H1 (cell line): ENCODE measurements at regions not wholly inside any gene's neighbourhood (a gene's known extent, or its start where the extent isn't known, plus 50 kb on each side); places are given as distances from the start of the nearest gene placed in this dataset.

Experiments used
- CTCF ChIA-PET: fragments of 300-600 bp; sonication (Branson Sonifier 250); formaldehyde crosslinking; loops from one replicate; lab custom pipeline; 2021; ENCODE audit not compliant: partially characterized antibody; lab: Charles Lee
- POLR2A ChIA-PET: fragments of 300-600 bp; sonication (Branson Sonifier 250); formaldehyde crosslinking; loops from one replicate; lab custom pipeline; 2021; ENCODE audit warnings: inconsistent platforms; ENCODE audit not compliant: partially characterized antibody; lab: Charles Lee
- DNase-seq, 2 experiments: peaks; one replicate each; pipeline versions ENCODE4 v3.0.0 to v3.0.0-alpha.2; 2010 to 2022; ENCODE audit warnings: low spot score in 2 of 2, low read depth in 1 of 2, mixed read lengths in 1 of 2
- FAIRE-seq: peaks from 2 replicates; lab custom pipeline; 2011; peaks lifted over from hg19 to GRCh38; lab: Jason Lieb, UNC
- H2AFZ ChIP-seq: 2 replicates; pipeline ENCODE4 v1.8.1; 2012; ENCODE audit warnings: low read length, inconsistent platforms
- H2AK5ac ChIP-seq: 2 replicates; pipeline ENCODE4 v1.6.1; 2013; ENCODE audit warnings: low read depth, low read length
- H2BK120ac ChIP-seq: replicated peaks from 2 replicates; pipeline ENCODE3; 2013; ENCODE audit warnings: low read depth, low read length, inconsistent platforms
- H2BK12ac ChIP-seq: 2 replicates; pipeline ENCODE4 v1.6.1; 2013; ENCODE audit warnings: low read depth, low read length
- H2BK15ac ChIP-seq: 2 replicates; pipeline ENCODE4 v1.6.1; 2013; ENCODE audit warnings: low read length
- H2BK20ac ChIP-seq: 2 replicates; pipeline ENCODE4 v1.6.1; 2013; ENCODE audit warnings: low read length
- H2BK5ac ChIP-seq: 2 replicates; pipeline ENCODE4 v1.6.1; 2013; ENCODE audit warnings: low read depth, low read length
- H3K14ac ChIP-seq: 2 replicates; pipeline ENCODE4 v1.6.1; 2013; ENCODE audit warnings: inconsistent platforms; ENCODE audit not compliant: insufficient read length
- H3K18ac ChIP-seq: 2 replicates; pipeline ENCODE4 v1.6.1; 2013; ENCODE audit warnings: low read length; ENCODE audit errors: extremely low read depth
- H3K23ac ChIP-seq: 2 replicates; pipeline ENCODE4 v1.6.1; 2013; ENCODE audit warnings: inconsistent platforms; ENCODE audit not compliant: insufficient read length
- H3K23me2 ChIP-seq: 2 replicates; pipeline ENCODE4 v1.6.1; 2013; ENCODE audit warnings: low read depth, low read length
- H3K27ac ChIP-seq: 2 replicates; pipeline ENCODE4 v1.6.1; 2011; ENCODE audit warnings: low read depth, low read length, inconsistent platforms
- H3K27me3 ChIP-seq, 4 experiments: replicated peaks in 1 of 4; 1 replicate in 1 of 4; 2 replicates in 3 of 4; pipeline versions ENCODE4 v1.6.1 to v1.8.1; 2011 to 2013; ENCODE audit warnings: low read length in 3 of 4, mild to moderate bottlenecking in 3 of 4, inconsistent platforms in 2 of 4, mixed read lengths in 2 of 4, moderate library complexity in 1 of 4; ENCODE audit not compliant: control insufficient read depth in 3 of 4, insufficient read depth in 3 of 4; ENCODE audit errors: extremely low read depth in 1 of 4
- H3K36me3 ChIP-seq, 4 experiments: 2 replicates each; pipeline versions ENCODE4 v1.6.1 to v1.8.1; 2011 to 2013; ENCODE audit warnings: mild to moderate bottlenecking in 4 of 4, low read length in 3 of 4, moderate library complexity in 2 of 4, control low read depth in 1 of 4, inconsistent platforms in 1 of 4; ENCODE audit not compliant: insufficient read depth in 4 of 4, control insufficient read depth in 2 of 4
- H3K4ac ChIP-seq: replicated peaks from 2 replicates; pipeline ENCODE3; 2013; ENCODE audit warnings: low read length, low read depth, mixed read lengths, inconsistent platforms; ENCODE audit not compliant: insufficient read length
- H3K4me1 ChIP-seq, 4 experiments: replicated peaks in 1 of 4; 1 replicate in 1 of 4; 2 replicates in 3 of 4; pipeline versions ENCODE4 v1.6.1 to v1.8.1; 2011 to 2013; ENCODE audit warnings: low read length in 3 of 4, inconsistent platforms in 2 of 4, mixed read lengths in 1 of 4; ENCODE audit not compliant: insufficient read depth in 4 of 4, control insufficient read depth in 3 of 4
- H3K4me2 ChIP-seq, 2 experiments: 2 replicates each; pipeline versions ENCODE4 v1.6.1 to v1.8.1; 2011 to 2013; ENCODE audit warnings: low read depth in 2 of 2, low read length in 2 of 2, control low read depth in 1 of 2, inconsistent platforms in 1 of 2, mild to moderate bottlenecking in 1 of 2; ENCODE audit not compliant: insufficient read depth in 1 of 2
- H3K4me3 ChIP-seq, 4 experiments: fragments of 200-600, 300-600 bp in 1 of 4; sonication (generic), shearing (Covaris generic), sonication (Bioruptor Twin) in 1 of 4; 2 replicates each; pipeline versions ENCODE4 v1.5.1 to v1.8.1; 2011 to 2016; ENCODE audit warnings: low read length in 4 of 4, low read depth in 3 of 4, control low read depth in 2 of 4, inconsistent platforms in 2 of 4, mild to moderate bottlenecking in 2 of 4, mixed read lengths in 1 of 4, moderate library complexity in 1 of 4; ENCODE audit not compliant: insufficient read depth in 2 of 4; ENCODE audit errors: extremely low read depth in 1 of 4
- H3K56ac ChIP-seq: replicated peaks from 2 replicates; pipeline ENCODE3; 2013; ENCODE audit warnings: low read depth, mild to moderate bottlenecking, mixed read lengths, low read length, inconsistent platforms; ENCODE audit not compliant: insufficient read length
- H3K79me1 ChIP-seq: 2 replicates; pipeline ENCODE4 v1.6.1; 2013; ENCODE audit warnings: low read depth, low read length, control low read depth
- H3K79me2 ChIP-seq, 2 experiments: 2 replicates each; pipeline versions ENCODE4 v1.6.1 to v1.8.1; 2012 to 2013; ENCODE audit warnings: low read length in 2 of 2, mild to moderate bottlenecking in 2 of 2, inconsistent platforms in 1 of 2; ENCODE audit not compliant: insufficient read depth in 2 of 2, control insufficient read depth in 1 of 2
- H3K9ac ChIP-seq, 4 experiments: replicated peaks in 1 of 4; 1 replicate in 1 of 4; 2 replicates in 3 of 4; pipeline versions ENCODE4 v1.6.1 to v1.8.1; 2011 to 2013; ENCODE audit warnings: low read depth in 3 of 4, low read length in 3 of 4, control low read depth in 2 of 4, mild to moderate bottlenecking in 2 of 4, moderate library complexity in 2 of 4, inconsistent platforms in 1 of 4; ENCODE audit errors: extremely low read depth in 1 of 4
- H3K9me3 ChIP-seq, 2 experiments: 2 replicates each; pipeline versions ENCODE4 v1.6.1 to v1.8.1; 2012 to 2013; ENCODE audit warnings: mild to moderate bottlenecking in 2 of 2, moderate library complexity in 2 of 2, control low read depth in 1 of 2, inconsistent platforms in 1 of 2, low read depth in 1 of 2, low read length in 1 of 2, mixed read lengths in 1 of 2; ENCODE audit not compliant: insufficient read depth in 2 of 2
- H4K20me1 ChIP-seq, 2 experiments: replicated peaks in 1 of 2; 2 replicates each; pipeline versions ENCODE3 to v1.8.1; 2011 to 2013; ENCODE audit warnings: inconsistent platforms in 2 of 2, low read length in 2 of 2, mild to moderate bottlenecking in 1 of 2; ENCODE audit not compliant: insufficient read depth in 2 of 2, control insufficient read depth in 1 of 2
- H4K5ac ChIP-seq: 2 replicates; pipeline ENCODE4 v1.6.1; 2013; ENCODE audit warnings: low read length, low read depth, mixed read lengths, inconsistent platforms; ENCODE audit not compliant: insufficient read length
- H4K8ac ChIP-seq: 2 replicates; pipeline ENCODE4 v1.8.0; 2013; ENCODE audit warnings: mild to moderate bottlenecking, moderate library complexity, low read length, inconsistent platforms; ENCODE audit not compliant: insufficient read depth; ENCODE audit errors: extremely low read depth
- H4K91ac ChIP-seq: replicated peaks from 2 replicates; pipeline ENCODE3; 2013; ENCODE audit warnings: low read length, mixed read lengths, inconsistent platforms; ENCODE audit not compliant: insufficient read length
- BRCA1 ChIP-seq: IDR thresholded peaks from 2 replicates; pipeline ENCODE4 v1.6.1; 2012; ENCODE audit warnings: low read depth, low read length, improper control_type of control experiment
- CHD2 ChIP-seq: IDR thresholded peaks from 2 replicates; pipeline ENCODE4 v1.6.1; 2012; ENCODE audit warnings: low read length, improper control_type of control experiment
- HDAC2 ChIP-seq, 2 experiments: fragments of 300-600 bp in 1 of 2; sonication (generic) in 1 of 2; IDR thresholded peaks; 2 replicates each; pipeline ENCODE4 v1.6.1; 2011 to 2012; ENCODE audit warnings: low read depth in 2 of 2, low read length in 2 of 2, mild to moderate bottlenecking in 2 of 2, moderate library complexity in 2 of 2, borderline replicate concordance in 1 of 2, inconsistent platforms in 1 of 2
- KDM4A ChIP-seq: IDR thresholded peaks from one replicate; pipeline ENCODE4 v1.7.1; 2012; ENCODE audit warnings: low read depth, mild to moderate bottlenecking, moderate library complexity, low read length, inconsistent platforms; ENCODE audit not compliant: severe bottlenecking
- NANOG ChIP-seq: IDR thresholded peaks from 2 replicates; pipeline ENCODE4 v1.6.1; 2011; ENCODE audit warnings: low read length, low read depth, mild to moderate bottlenecking, inconsistent platforms; ENCODE audit not compliant: insufficient read depth, poor library complexity, severe bottlenecking
- POLR2A ChIP-seq, 2 experiments: IDR thresholded peaks; 1 replicate in 1 of 2; 2 replicates in 1 of 2; pipeline ENCODE4 v1.6.1; 2011; ENCODE audit warnings: low read depth in 2 of 2, low read length in 2 of 2, mild to moderate bottlenecking in 2 of 2; ENCODE audit errors: control extremely low read depth in 1 of 2
- POU5F1 ChIP-seq: IDR thresholded peaks from 2 replicates; pipeline ENCODE4 v1.6.1; 2011; ENCODE audit warnings: low read depth, mild to moderate bottlenecking, low read length, moderate library complexity
- SIRT6 ChIP-seq: IDR thresholded peaks from one replicate; pipeline ENCODE4 v1.7.1; 2012; ENCODE audit warnings: low read length, inconsistent platforms
- WGBS, 2 experiments: shearing (Covaris generic) in 1 of 2; methylation state at CpG; one replicate each; pipeline versions ENCODE4 v1.1.6 to v1.1.7; 2013 to 2015; ENCODE audit warnings: low lambda C conversion rate in 2 of 2, mixed read lengths in 2 of 2, inconsistent platforms in 1 of 2, low coverage in 1 of 2, missing lambda C conversion rate in 1 of 2; ENCODE audit not compliant: insufficient replicate concordance in 2 of 2, insufficient coverage in 1 of 2, insufficient read length in 1 of 2; ENCODE audit errors: extremely low coverage in 1 of 2, missing lambda C conversion rate in 1 of 2; 5-methylcytosine and 5-hydroxymethylcytosine counted together
- TF ChIP-seq, protein P1 (sequence below): IDR thresholded peaks from 2 replicates; pipeline ENCODE4 v1.6.1; 2012; ENCODE audit warnings: low read length, inconsistent platforms

GRCh38 chr5:166188501-166189325 is 2102.7 kb upstream of the WWC1 start:
- DNase-seq: no peak
- no peak overlapping the region for H2BK5ac ChIP-seq
- TF ChIP-seq POU5F1 (no peak), NANOG (no peak), SIRT6 (no peak), POLR2A (IDR thresholded peaks at IDR 0.05; ENCODE audit: control extremely low read depth in 1 of 2, low read depth in 2 of 2, low read length in 2 of 2) (no peak), BRCA1 (no peak), KDM4A (no peak), HDAC2 (IDR thresholded peaks at IDR 0.05; ENCODE audit: borderline replicate concordance in 1 of 2, low read depth in 2 of 2, low read length in 2 of 2) (no peak), CHD2 (no peak)
- TF ChIP-seq, protein P1, sequence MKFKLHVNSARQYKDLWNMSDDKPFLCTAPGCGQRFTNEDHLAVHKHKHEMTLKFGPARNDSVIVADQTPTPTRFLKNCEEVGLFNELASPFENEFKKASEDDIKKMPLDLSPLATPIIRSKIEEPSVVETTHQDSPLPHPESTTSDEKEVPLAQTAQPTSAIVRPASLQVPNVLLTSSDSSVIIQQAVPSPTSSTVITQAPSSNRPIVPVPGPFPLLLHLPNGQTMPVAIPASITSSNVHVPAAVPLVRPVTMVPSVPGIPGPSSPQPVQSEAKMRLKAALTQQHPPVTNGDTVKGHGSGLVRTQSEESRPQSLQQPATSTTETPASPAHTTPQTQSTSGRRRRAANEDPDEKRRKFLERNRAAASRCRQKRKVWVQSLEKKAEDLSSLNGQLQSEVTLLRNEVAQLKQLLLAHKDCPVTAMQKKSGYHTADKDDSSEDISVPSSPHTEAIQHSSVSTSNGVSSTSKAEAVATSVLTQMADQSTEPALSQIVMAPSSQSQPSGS: no peak
- H3K4me3 ChIP-seq: no peak overlapping the region
- H2BK15ac ChIP-seq: no peak overlapping the region
- H2BK120ac ChIP-seq: no peak overlapping the region
- H3K4me2 ChIP-seq: no peak overlapping the region
- no peak overlapping the region for H4K5ac ChIP-seq
- no peak overlapping the region for H3K23ac ChIP-seq
- ChIA-PET POLR2A (no interaction called here), CTCF (interaction anchor here (0.6 kb wide), 2 partner anchors 35 to 156 kb away, joined by 3 to 4 read pairs; no protein-coding TSS in a partner anchor)
- no peaks in the 10 kb centered on the region for H3K27me3 ChIP-seq
- no peak overlapping the region for H4K91ac ChIP-seq
- no peaks in the 10 kb centered on the region for H3K79me1 ChIP-seq
- H3K14ac ChIP-seq: no peak overlapping the region
- H3K23me2 ChIP-seq: no peaks in the 10 kb centered on the region
- no peak overlapping the region for H3K18ac ChIP-seq
- H3K4ac ChIP-seq: no peak overlapping the region
- no peaks in the 10 kb centered on the region for H3K79me2 ChIP-seq
- no peak overlapping the region for H2BK12ac ChIP-seq
- no peak overlapping the region for H4K8ac ChIP-seq
- 91% methylated on average over 7 of the region's 7 CpGs; no CpG with 5 or more reads in 1 of the 2 experiments for WGBS, 2 experiments
- no peaks in the 10 kb centered on the region for H3K9me3 ChIP-seq
- H2BK20ac ChIP-seq: no peak overlapping the region
- H3K4me1 ChIP-seq: no peaks in the 10 kb centered on the region
- no peak overlapping the region for H2AK5ac ChIP-seq
- FAIRE-seq: no peak
- H2AFZ ChIP-seq: no peak overlapping the region
- H3K9ac ChIP-seq: no peak overlapping the region
- no peaks in the 10 kb centered on the region for H4K20me1 ChIP-seq
- H3K36me3 ChIP-seq: no peaks in the 10 kb centered on the region
- H3K27ac ChIP-seq: no peak overlapping the region
- H3K56ac ChIP-seq: no peak overlapping the region
